GM23338 (cell line): ENCODE measurements at regions not wholly inside any gene's neighbourhood (a gene's known extent, or its start where the extent isn't known, plus 50 kb on each side); places are given as distances from the start of the nearest gene placed in this dataset.
"Not testable (repeated sequence)": the region's sequence is repeated elsewhere in the genome, so short reads cannot be mapped to it uniquely, and the experiment has no call there.

Source experiments
- EZH2 ChIP-seq: fragments of 200-600 bp; sonication (generic); IDR thresholded peaks from one replicate; pipeline ENCODE4 v1.8.0; 2017; ENCODE audit warnings: antibody characterized with exemption, mild to moderate bottlenecking, low read depth; ENCODE audit not compliant: unreplicated experiment
- POLR2AphosphoS5 ChIP-seq: IDR thresholded peaks from 2 replicates; pipeline ENCODE4 v1.6.1; 2016; ENCODE audit warnings: antibody characterized with exemption, low read depth
- REST ChIP-seq: IDR thresholded peaks from one replicate; pipeline ENCODE4 v1.6.1; 2018; ENCODE audit warnings: antibody characterized with exemption; ENCODE audit not compliant: unreplicated experiment
- STAT1 ChIP-seq: IDR thresholded peaks from one replicate; pipeline ENCODE4 v1.6.1; 2016; ENCODE audit warnings: antibody characterized with exemption; ENCODE audit not compliant: unreplicated experiment
- TF ChIP-seq, protein P1 (sequence below), 2 experiments: fragments of 200-600 bp in 1 of 2; sonication (generic) in 1 of 2; conservative IDR thresholded peaks; 2 replicates each; pipeline versions ENCODE4 v1.5.1 to v1.6.1; 2016 to 2017; ENCODE audit warnings: antibody characterized with exemption in 2 of 2, low read depth in 2 of 2, mild to moderate bottlenecking in 2 of 2, moderate library complexity in 1 of 2

- TF ChIP-seq POLR2AphosphoS5, REST, EZH2, STAT1: not testable (repeated sequence)
- TF ChIP-seq, protein P1, sequence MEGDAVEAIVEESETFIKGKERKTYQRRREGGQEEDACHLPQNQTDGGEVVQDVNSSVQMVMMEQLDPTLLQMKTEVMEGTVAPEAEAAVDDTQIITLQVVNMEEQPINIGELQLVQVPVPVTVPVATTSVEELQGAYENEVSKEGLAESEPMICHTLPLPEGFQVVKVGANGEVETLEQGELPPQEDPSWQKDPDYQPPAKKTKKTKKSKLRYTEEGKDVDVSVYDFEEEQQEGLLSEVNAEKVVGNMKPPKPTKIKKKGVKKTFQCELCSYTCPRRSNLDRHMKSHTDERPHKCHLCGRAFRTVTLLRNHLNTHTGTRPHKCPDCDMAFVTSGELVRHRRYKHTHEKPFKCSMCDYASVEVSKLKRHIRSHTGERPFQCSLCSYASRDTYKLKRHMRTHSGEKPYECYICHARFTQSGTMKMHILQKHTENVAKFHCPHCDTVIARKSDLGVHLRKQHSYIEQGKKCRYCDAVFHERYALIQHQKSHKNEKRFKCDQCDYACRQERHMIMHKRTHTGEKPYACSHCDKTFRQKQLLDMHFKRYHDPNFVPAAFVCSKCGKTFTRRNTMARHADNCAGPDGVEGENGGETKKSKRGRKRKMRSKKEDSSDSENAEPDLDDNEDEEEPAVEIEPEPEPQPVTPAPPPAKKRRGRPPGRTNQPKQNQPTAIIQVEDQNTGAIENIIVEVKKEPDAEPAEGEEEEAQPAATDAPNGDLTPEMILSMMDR (conservative IDR thresholded peaks at IDR 0.05; ENCODE audit: low read depth in 2 of 2) = not testable (repeated sequence)
Observed at GRCh38 chr2:87414331-87414730, 333.6 kb upstream of the PLGLB2 start.
